GM04503 (cell line): ENCODE measurements at regions not wholly inside any gene's neighbourhood (a gene's known extent, or its start where the extent isn't known, plus 50 kb on each side); places are given as distances from the start of the nearest gene placed in this dataset.

ENCODE experiments used
- DNase-seq: peaks from one replicate; pipeline ENCODE4 v3.0.0-alpha.2; 2012; ENCODE audit warnings: low read depth

GRCh38 chr2:155384555-155385123 lies 686.1 kb downstream of the KCNJ3 start:
- no peak for DNase-seq

GRCh38 chr2:155382776-155383175 lies 684.3 kb downstream of the KCNJ3 start:
- no peak for DNase-seq

GRCh38 chr2:155381436-155381835 lies 682.9 kb downstream of the KCNJ3 start:
- no peak for DNase-seq

GRCh38 chr2:155379494-155379893 lies 681.0 kb downstream of the KCNJ3 start:
- DNase-seq, result no peak

GRCh38 chr2:155377931-155378444 lies 679.5 kb downstream of the KCNJ3 start:
- no peak for DNase-seq

GRCh38 chr2:155377266-155377680 lies 678.8 kb downstream of the KCNJ3 start:
- DNase-seq, result peak; percentile 3

GRCh38 chr2:155372969-155373368 lies 674.5 kb downstream of the KCNJ3 start:
- DNase-seq, result no peak

GRCh38 chr2:155368934-155369333 lies 670.4 kb downstream of the KCNJ3 start:
- no peak for DNase-seq

GRCh38 chr2:155364766-155365165 lies 666.3 kb downstream of the KCNJ3 start:
- no peak for DNase-seq

- DNase-seq, result no peak
These were observed 664.9 kb downstream of the KCNJ3 start for GRCh38 chr2:155363349-155363888.

GRCh38 chr2:155357172-155357571 lies 658.7 kb downstream of the KCNJ3 start:
- no peak for DNase-seq

- DNase-seq, result no peak
These were observed 657.8 kb downstream of the KCNJ3 start for GRCh38 chr2:155356250-155356649.

GRCh38 chr2:155350783-155351580 lies 652.5 kb downstream of the KCNJ3 start:
- no peak for DNase-seq

GRCh38 chr2:155332016-155332415 lies 633.5 kb downstream of the KCNJ3 start:
- DNase-seq, result no peak

- no peak for DNase-seq
These were observed 621.7 kb downstream of the KCNJ3 start for GRCh38 chr2:155320236-155320635.

GRCh38 chr2:155318710-155319109 lies 620.2 kb downstream of the KCNJ3 start:
- DNase-seq, result no peak

- DNase-seq, result no peak
These were observed 617.3 kb downstream of the KCNJ3 start for GRCh38 chr2:155315768-155316167.

- no peak for DNase-seq
These were observed 612.1 kb downstream of the KCNJ3 start for GRCh38 chr2:155310589-155310988.

GRCh38 chr2:155309483-155309882 lies 611.0 kb downstream of the KCNJ3 start:
- DNase-seq, result no peak

GRCh38 chr2:155308367-155309009 lies 610.0 kb downstream of the KCNJ3 start:
- no peak for DNase-seq

GRCh38 chr2:155301221-155301620 lies 602.7 kb downstream of the KCNJ3 start:
- no peak for DNase-seq

GRCh38 chr2:155298001-155298400 lies 599.5 kb downstream of the KCNJ3 start:
- DNase-seq, result no peak

- DNase-seq, result no peak
These were observed 595.9 kb downstream of the KCNJ3 start for GRCh38 chr2:155294358-155294757.
